Activated CD4-positive, alpha-beta T cell treated with anti-CD3 and anti-CD28 coated beads, Interleukin-2, amount 50 U/mL, for 16 hours (primary cell): ENCODE measurements at regions not wholly inside any gene's neighbourhood (a gene's known extent, or its start where the extent isn't known, plus 50 kb on each side); places are given as distances from the start of the nearest gene placed in this dataset.

ENCODE experiments used
- DNase-seq: peaks from one replicate; pipeline ENCODE4 v3.0.0-alpha.2; 2020

GRCh38 chr2:160634436-160634835, 140.8 kb upstream of the RBMS1 start:
- DNase-seq: no peak

DNA sequence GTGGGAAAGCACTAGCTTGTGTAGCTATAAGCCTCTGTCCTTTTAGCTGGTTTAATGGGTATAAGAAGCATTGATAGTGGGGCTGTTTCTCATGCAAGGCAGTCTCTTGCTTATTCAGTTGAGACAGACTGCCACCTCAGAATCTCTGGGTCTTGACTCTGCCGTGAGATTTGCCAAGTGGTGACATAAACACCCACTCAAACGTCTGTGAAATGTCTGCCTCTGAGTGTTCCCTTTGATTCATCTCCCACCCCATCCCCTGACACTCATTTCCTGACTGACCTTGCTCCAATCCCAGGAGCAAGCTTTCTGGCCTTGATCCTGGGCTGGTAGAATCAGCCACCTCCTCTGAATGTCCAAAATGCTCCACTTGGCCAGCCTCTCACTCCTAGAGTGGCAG, 141.9 kb upstream of the RBMS1 start:
- DNase-seq: no peak

GRCh38 chr2:160639472-160639871, 145.9 kb upstream of the RBMS1 start:
- DNase-seq: no peak

GRCh38 chr2:160646684-160647444, 153.3 kb upstream of the RBMS1 start:
- DNase-seq: no peak

- DNase-seq: no peak
Measured at GRCh38 chr2:160647967-160648685, 154.5 kb upstream of the RBMS1 start.

GRCh38 chr2:160649698-160650097, 156.1 kb upstream of the RBMS1 start:
- DNase-seq: no peak

GRCh38 chr2:160650196-160651118, 156.8 kb upstream of the RBMS1 start:
- no peak for DNase-seq

GRCh38 chr2:160651416-160652200, 158.0 kb upstream of the RBMS1 start:
- no peak for DNase-seq

GRCh38 chr2:160652236-160652635, 158.6 kb upstream of the RBMS1 start:
- DNase-seq: peak; percentile 82

DNA sequence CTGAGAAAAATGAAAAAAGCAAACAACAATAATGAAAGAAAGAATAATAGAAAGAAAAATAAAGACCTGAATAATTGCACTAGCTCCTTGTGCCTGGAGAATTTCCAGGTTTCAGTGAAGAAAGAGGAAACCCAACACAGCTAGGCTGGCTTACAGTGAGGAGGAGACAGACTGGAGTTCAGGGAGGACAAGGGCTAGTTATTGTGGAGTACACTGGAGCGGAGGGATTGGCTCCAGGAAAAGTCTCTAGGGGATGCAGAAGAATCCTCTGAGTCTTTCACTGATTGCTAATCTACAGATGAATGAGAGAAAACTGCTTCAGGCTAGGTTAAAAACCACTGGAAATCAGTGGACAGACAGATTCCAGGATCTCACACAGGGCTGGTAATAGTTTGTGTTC, 163.6 kb upstream of the RBMS1 start:
- DNase-seq: no peak

GRCh38 chr2:160658851-160659250, 165.2 kb upstream of the RBMS1 start:
- DNase-seq: no peak

DNA sequence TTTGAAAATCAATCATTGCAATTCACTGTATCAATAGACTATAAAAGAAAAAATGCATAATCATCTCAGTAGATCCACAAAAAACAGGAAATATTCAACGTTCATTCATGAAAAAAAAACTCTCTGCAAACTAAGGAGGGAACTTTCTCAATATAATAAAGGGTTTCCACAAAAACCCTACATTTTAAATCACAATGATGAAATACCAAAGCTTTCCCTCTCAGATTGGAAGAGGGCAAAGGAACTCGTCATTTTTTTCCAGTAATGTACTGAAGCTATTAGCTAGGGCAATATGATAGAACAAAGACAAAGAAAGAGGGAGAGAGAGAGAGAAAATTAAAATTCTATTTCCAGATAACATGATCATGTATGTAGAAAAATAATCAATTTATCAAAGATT, 167.1 kb upstream of the RBMS1 start:
- no peak for DNase-seq

DNA sequence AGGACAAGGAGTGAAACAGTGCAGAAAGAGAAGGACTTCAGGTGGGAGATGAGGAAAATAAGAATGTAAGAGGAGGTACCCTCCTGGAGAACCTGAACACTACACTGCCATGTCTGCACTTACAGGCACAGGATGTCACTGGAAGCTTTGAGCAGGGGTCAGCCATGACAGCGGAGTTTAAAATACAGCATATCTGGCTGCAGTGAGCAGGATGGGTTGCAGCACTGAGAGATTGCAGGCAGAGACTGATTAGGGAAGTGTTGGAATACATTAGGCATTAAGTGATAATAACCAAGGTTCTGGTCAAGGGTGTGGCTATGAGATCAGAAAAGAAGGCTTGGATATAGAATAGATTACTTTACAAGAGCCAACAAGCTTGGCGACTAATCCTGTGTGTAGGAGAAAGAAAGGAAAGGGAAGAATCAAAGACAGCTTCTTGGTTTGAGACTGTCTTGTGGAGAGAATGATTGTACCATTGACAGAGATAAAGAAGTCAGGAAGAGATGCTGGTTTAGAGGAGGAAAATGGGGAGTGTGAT, 171.1 kb upstream of the RBMS1 start:
- DNase-seq: no peak

DNA sequence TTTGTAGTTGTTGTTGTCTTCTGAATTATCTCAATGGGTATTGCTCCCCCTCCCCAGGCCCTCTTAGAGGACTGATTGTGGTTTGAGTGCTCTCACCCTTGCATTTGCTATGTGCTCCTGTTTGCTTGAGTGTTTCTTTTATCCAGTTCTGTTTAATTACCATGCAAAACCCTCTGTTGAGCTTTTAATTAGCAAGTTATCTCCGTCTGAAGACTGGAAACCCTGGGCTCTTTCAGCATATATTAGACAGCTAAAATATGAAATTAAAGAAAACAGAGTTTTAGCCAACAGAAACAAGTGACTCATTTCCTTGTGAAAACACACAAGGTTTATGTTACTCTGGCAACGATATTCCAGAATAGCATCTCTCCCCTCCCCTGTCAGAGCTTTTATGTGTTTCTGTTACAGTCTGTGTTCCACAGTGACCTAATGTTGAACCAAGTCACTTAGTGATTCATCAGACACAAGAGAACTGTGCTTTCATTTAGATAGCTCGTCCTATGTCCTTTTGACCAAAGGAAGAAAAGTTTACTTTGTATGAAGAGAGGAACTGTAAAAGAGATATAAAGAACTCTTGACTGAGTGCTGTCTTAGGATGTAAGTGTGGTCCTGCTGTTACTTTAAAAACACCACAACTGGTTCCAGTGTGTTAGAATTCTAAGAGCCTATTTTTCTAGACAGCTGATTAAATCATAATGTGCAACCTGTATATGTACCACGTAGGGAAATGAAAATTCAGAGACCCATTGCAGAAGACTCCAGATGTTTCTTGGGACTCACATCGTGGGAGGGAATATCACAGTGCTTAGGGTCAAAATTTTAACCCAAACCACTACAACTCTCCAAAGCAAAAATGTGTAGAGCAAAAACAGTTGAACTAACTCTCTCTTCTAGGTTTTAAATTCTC, 172.8 kb upstream of the RBMS1 start:
- peak; percentile 63 for DNase-seq

DNA sequence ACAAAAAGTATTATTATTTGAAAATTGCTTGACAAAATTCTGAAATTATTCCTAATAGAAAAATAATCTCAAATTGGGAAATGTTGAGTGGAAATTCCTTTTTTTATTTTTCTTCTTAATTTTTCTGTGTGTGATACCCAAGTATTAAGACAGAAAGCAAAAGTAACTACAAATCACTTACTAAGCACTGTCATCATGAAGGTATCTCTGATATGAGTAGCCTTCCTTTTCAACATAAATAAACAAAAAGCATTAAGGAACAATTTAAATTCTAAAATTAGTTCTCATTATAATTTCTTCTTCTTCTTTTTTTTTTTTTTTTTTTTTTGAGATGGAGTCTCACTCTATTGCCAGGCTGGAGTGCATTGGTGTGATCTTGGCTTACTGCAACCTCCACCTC, 174.2 kb upstream of the RBMS1 start:
- DNase-seq: no peak

GRCh38 chr2:160670618-160671017, 177.0 kb upstream of the RBMS1 start:
- no peak for DNase-seq

DNA sequence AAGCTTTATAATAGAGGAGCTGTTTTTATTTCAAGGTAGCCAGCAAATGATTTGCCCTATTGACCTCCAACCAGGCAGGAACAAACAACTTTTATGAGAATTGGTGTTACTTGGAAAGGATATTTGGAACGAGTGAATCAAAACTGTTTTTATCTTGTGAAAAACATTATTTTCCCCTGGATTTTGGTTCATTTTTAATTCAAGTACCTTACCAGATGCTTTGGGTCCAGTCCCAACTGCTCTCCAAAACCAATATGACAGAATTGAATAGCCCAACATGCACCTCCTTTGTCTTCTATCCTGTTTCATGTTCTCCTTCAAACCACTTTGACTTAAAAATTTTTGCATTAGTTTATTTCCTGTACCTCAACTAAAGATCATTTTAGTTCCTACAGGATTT, 178.6 kb upstream of the RBMS1 start:
- DNase-seq: no peak

GRCh38 chr2:160674146-160674750, 180.6 kb upstream of the RBMS1 start:
- no peak for DNase-seq

GRCh38 chr2:160679686-160680085, 186.1 kb upstream of the RBMS1 start:
- DNase-seq: no peak

DNA sequence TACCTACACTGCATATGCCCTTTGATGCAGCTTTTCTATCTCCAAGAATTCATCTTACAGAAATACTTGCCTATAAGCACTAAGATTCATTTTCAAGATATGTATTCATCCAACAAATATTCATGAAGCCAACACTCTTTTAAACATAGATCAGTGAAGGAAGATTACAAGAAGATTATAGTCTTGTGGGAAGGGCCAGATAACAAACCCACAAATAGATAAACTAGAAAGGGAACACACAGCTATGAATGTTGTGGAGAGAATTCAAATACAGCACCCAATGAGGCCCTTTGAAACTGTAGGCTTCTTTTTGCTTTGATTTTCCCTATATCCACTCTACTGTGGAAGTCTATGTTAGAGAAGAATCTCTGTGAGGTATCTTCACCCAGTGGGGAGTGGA, 186.7 kb upstream of the RBMS1 start:
- no peak for DNase-seq

GRCh38 chr2:160680974-160681373, 187.4 kb upstream of the RBMS1 start:
- DNase-seq: no peak
